GM12878 (cell line): ENCODE measurements at regions not wholly inside any gene's neighbourhood (a gene's known extent, or its start where the extent isn't known, plus 50 kb on each side); places are given as distances from the start of the nearest gene placed in this dataset.

Experiments
- ATAC-seq: fragments of 200-7000 bp; cut with Tn5 transposase; 3 replicates; pipeline ENCODE4 v1.9.1; 2020; ENCODE audit warnings: mild to moderate bottlenecking, moderate library complexity
- BruUV-seq: library from RNA; stranded (reverse); fragments of 400-500 nt; replicated peaks from 2 replicates; lab custom pipeline; 2021; lab: Mats Ljungman, UMichigan
- CTCF ChIA-PET: fragments of 300-600 bp; sonication (Branson Sonifier 250); formaldehyde crosslinking; extraction: SDS; loops from one replicate; lab custom pipeline; 2021; ENCODE audit warnings: inconsistent platforms; lab: Yijun Ruan, JAX
- POLR2A ChIA-PET: fragments of 350-600 bp; formaldehyde crosslinking; extraction: SDS; loops from one replicate; lab custom pipeline; 2021; ENCODE audit warnings: inconsistent platforms; lab: Charles Lee
- RAD21 ChIA-PET: fragments of 300-600 bp; sonication (Branson Sonifier 250); formaldehyde crosslinking; loops from one replicate; lab custom pipeline; 2023; ENCODE audit warnings: antibody characterized with exemption; ENCODE audit not compliant: unreplicated experiment; lab: Charles Lee
- SMC1A ChIA-PET: fragments of 300-600 bp; sonication (Branson Sonifier 250); formaldehyde crosslinking; loops from one replicate; lab custom pipeline; 2023; ENCODE audit not compliant: unreplicated experiment, uncharacterized antibody; lab: Charles Lee
- DNase-seq: peaks from one replicate; pipeline ENCODE4 v3.0.0-alpha.2; 2011; ENCODE audit warnings: low read depth, low spot score
- FAIRE-seq: peaks from 3 replicates; lab custom pipeline; 2011; peaks lifted over from hg19 to GRCh38; lab: Jason Lieb, UNC
- H2AFZ ChIP-seq: 2 replicates; pipeline ENCODE4 v1.6.0; 2011; ENCODE audit warnings: low read depth, low read length, control low read depth; ENCODE audit not compliant: control insufficient read depth
- H3K27ac ChIP-seq: 2 replicates; pipeline ENCODE4 v1.5.1; 2011; ENCODE audit warnings: control low read depth; ENCODE audit not compliant: control insufficient read depth, insufficient read depth
- H3K27me3 ChIP-seq, 2 experiments: replicated peaks in 1 of 2; 2 replicates each; pipeline versions ENCODE4 v1.6.0 to v1.6.1; 2011; ENCODE audit warnings: low read length in 1 of 2; ENCODE audit not compliant: control insufficient read depth in 2 of 2, insufficient read depth in 2 of 2
- H3K36me3 ChIP-seq, 2 experiments: 2 replicates each; pipeline ENCODE4 v1.5.1; 2011; ENCODE audit warnings: low read length in 1 of 2; ENCODE audit not compliant: control insufficient read depth in 2 of 2, insufficient read depth in 2 of 2
- H3K4me1 ChIP-seq: 2 replicates; pipeline ENCODE4 v1.6.1; 2011; ENCODE audit warnings: mild to moderate bottlenecking, low read length, moderate library complexity, mixed read lengths; ENCODE audit not compliant: control insufficient read depth, insufficient read depth
- H3K4me2 ChIP-seq: 2 replicates; pipeline ENCODE4 v1.6.0; 2011; ENCODE audit warnings: control low read depth; ENCODE audit not compliant: control insufficient read depth, insufficient read depth
- H3K4me3 ChIP-seq: fragments of 200-600 bp; sonication (generic); 2 replicates; pipeline ENCODE4 v1.5.1; 2016
- H3K79me2 ChIP-seq: 2 replicates; pipeline ENCODE4 v1.6.0; 2011; ENCODE audit warnings: low read length; ENCODE audit not compliant: control insufficient read depth, insufficient read depth
- H3K9ac ChIP-seq: 2 replicates; pipeline ENCODE4 v1.8.0; 2011; ENCODE audit warnings: low read length, control low read depth, mixed read lengths; ENCODE audit not compliant: control insufficient read depth, insufficient read depth
- H3K9me3 ChIP-seq: replicated peaks from 3 replicates; pipeline ENCODE4 v1.5.1; 2011; ENCODE audit warnings: mild to moderate bottlenecking, low read length; ENCODE audit not compliant: control insufficient read depth, insufficient read depth
- H4K20me1 ChIP-seq: 2 replicates; pipeline ENCODE4 v1.6.0; 2011; ENCODE audit not compliant: control insufficient read depth, insufficient read depth
- ATF7 ChIP-seq: fragments of 450-650 bp; IDR thresholded peaks from 2 replicates; pipeline ENCODE4 v1.6.1; 2016; ENCODE audit warnings: low read depth, mild to moderate bottlenecking
- BCL11A ChIP-seq: IDR thresholded peaks from 2 replicates; pipeline ENCODE4 v1.6.1; 2011; ENCODE audit warnings: low read depth, low read length
- GABPA ChIP-seq: IDR thresholded peaks from 2 replicates; pipeline ENCODE4 v1.6.1; 2014; ENCODE audit warnings: antibody characterized with exemption, low read depth, mild to moderate bottlenecking, inconsistent platforms
- MTA3 ChIP-seq: IDR thresholded peaks from 2 replicates; pipeline ENCODE4 v1.6.1; 2012; ENCODE audit warnings: low read length, inconsistent platforms, borderline replicate concordance
- MYB ChIP-seq: fragments of 150-350 bp; IDR thresholded peaks from 2 replicates; pipeline ENCODE4 v1.6.1; 2014; ENCODE audit warnings: mild to moderate bottlenecking, low read depth, low read length, borderline replicate concordance
- NKRF ChIP-seq: fragments of 450-650 bp; conservative IDR thresholded peaks from 2 replicates; pipeline ENCODE4 v1.6.1; 2017; ENCODE audit warnings: mild to moderate bottlenecking, moderate library complexity
- POLR2AphosphoS5 ChIP-seq: IDR thresholded peaks from 2 replicates; pipeline ENCODE4 v1.6.1; 2011; ENCODE audit warnings: mild to moderate bottlenecking, low read length, inconsistent platforms
- POU2F2 ChIP-seq: IDR thresholded peaks from 3 replicates; pipeline ENCODE4 v1.6.1; 2011; ENCODE audit warnings: low read depth, mild to moderate bottlenecking, low read length, borderline replicate concordance
- RBBP5 ChIP-seq: fragments of 200-600 bp; sonication (generic); conservative IDR thresholded peaks from 2 replicates; pipeline ENCODE4 v1.6.1; 2016
- SMAD1 ChIP-seq: fragments of 450-650 bp; IDR thresholded peaks from 2 replicates; pipeline ENCODE4 v1.6.1; 2018; ENCODE audit warnings: mild to moderate bottlenecking, low read depth; ENCODE audit not compliant: partially characterized antibody
- SMARCA5 ChIP-seq: fragments of 450-650 bp; IDR thresholded peaks from 2 replicates; pipeline ENCODE4 v1.6.1; 2017; ENCODE audit warnings: mild to moderate bottlenecking
- SMC3 ChIP-seq: IDR thresholded peaks from 2 replicates; pipeline ENCODE4 v1.6.1; 2011; ENCODE audit warnings: low read length, improper control_type of control experiment, borderline replicate concordance
- SREBF1 ChIP-seq: IDR thresholded peaks from 2 replicates; pipeline ENCODE4 v1.6.1; 2012; ENCODE audit warnings: mild to moderate bottlenecking, low read length
- SRF ChIP-seq, 2 experiments: IDR thresholded peaks; 2 replicates each; pipeline ENCODE4 v1.6.1; 2011; ENCODE audit warnings: low read depth in 2 of 2, low read length in 2 of 2, mild to moderate bottlenecking in 1 of 2, moderate library complexity in 1 of 2
- STAT1 ChIP-seq: fragments of 450-650 bp; conservative IDR thresholded peaks from 2 replicates; pipeline ENCODE4 v1.6.1; 2014; ENCODE audit warnings: antibody characterized with exemption, mild to moderate bottlenecking
- TBL1XR1 ChIP-seq: IDR thresholded peaks from 2 replicates; pipeline ENCODE4 v1.6.1; 2012; ENCODE audit warnings: low read depth, low read length, improper control_type of control experiment
- WRNIP1 ChIP-seq: IDR thresholded peaks from 2 replicates; pipeline ENCODE4 v1.6.1; 2011; ENCODE audit warnings: low read depth, low read length, improper control_type of control experiment, borderline replicate concordance
- ZSCAN29 ChIP-seq: fragments of 450-650 bp; IDR thresholded peaks from 2 replicates; pipeline ENCODE4 v1.6.1; 2017; ENCODE audit warnings: mild to moderate bottlenecking, moderate library complexity
- whole genome bisulfite sequencing: methylation state at CpG from one replicate; pipeline ENCODE4 v1.1.6; 2016; ENCODE audit warnings: low lambda C conversion rate; ENCODE audit not compliant: insufficient replicate concordance, insufficient coverage; ENCODE audit errors: missing lambda C conversion rate; 5-methylcytosine and 5-hydroxymethylcytosine counted together
- in situ Hi-C: fragments of 300-500 bp; cut with MboI; formaldehyde crosslinking; loops from 9 replicates; pipeline ENCODE4 v1.14.3; 2018; ENCODE audit warnings: mixed read lengths
- intact Hi-C: fragments of 100-400 bp; cut with micrococcal nuclease; formaldehyde crosslinking; loops from one replicate; pipeline ENCODE4 v1.14.2; 2022; ENCODE audit not compliant: unreplicated experiment
- TF ChIP-seq, protein P1 (sequence below): fragments of 450-650 bp; IDR thresholded peaks from 2 replicates; pipeline ENCODE4 v1.6.1; 2017; ENCODE audit warnings: antibody characterized with exemption, mild to moderate bottlenecking, moderate library complexity
- TF ChIP-seq, protein P2 (sequence below): fragments of 450-650 bp; formaldehyde crosslinking; IDR thresholded peaks from 2 replicates; pipeline ENCODE4 v1.4.0; 2022; ENCODE audit warnings: mild to moderate bottlenecking, moderate library complexity

- H2AFZ ChIP-seq, result no peak overlapping the region
- intact Hi-C loops, result no loop called here
- no peaks in the 10 kb centered on the region for H3K27me3 ChIP-seq
- ATAC-seq (no peak), FAIRE-seq (no peak), DNase-seq (no peak)
- ChIA-PET CTCF (no interaction called here), SMC1A (no interaction called here), RAD21 (no interaction called here), POLR2A (no interaction called here)
- H3K9ac ChIP-seq, result no peak overlapping the region
- WGBS, result 2% methylated on average over 5 of the region's 5 CpGs
- H3K27ac ChIP-seq, result no peak overlapping the region
- no TSS peak for BruUV-seq
- H3K4me3 ChIP-seq, result no peak overlapping the region
- no peaks in the 10 kb centered on the region for H3K9me3 ChIP-seq
- H3K36me3 ChIP-seq, result no peaks in the 10 kb centered on the region
- no peaks in the 10 kb centered on the region for H4K20me1 ChIP-seq
- no peak overlapping the region for H3K4me2 ChIP-seq
- H3K4me1 ChIP-seq, result no peaks in the 10 kb centered on the region
- H3K79me2 ChIP-seq, result no peaks in the 10 kb centered on the region
- in situ Hi-C loops, result no loop called here
- TF ChIP-seq POLR2AphosphoS5, result no peak
- TF ChIP-seq ZSCAN29, result no peak
- TF ChIP-seq, protein P1, sequence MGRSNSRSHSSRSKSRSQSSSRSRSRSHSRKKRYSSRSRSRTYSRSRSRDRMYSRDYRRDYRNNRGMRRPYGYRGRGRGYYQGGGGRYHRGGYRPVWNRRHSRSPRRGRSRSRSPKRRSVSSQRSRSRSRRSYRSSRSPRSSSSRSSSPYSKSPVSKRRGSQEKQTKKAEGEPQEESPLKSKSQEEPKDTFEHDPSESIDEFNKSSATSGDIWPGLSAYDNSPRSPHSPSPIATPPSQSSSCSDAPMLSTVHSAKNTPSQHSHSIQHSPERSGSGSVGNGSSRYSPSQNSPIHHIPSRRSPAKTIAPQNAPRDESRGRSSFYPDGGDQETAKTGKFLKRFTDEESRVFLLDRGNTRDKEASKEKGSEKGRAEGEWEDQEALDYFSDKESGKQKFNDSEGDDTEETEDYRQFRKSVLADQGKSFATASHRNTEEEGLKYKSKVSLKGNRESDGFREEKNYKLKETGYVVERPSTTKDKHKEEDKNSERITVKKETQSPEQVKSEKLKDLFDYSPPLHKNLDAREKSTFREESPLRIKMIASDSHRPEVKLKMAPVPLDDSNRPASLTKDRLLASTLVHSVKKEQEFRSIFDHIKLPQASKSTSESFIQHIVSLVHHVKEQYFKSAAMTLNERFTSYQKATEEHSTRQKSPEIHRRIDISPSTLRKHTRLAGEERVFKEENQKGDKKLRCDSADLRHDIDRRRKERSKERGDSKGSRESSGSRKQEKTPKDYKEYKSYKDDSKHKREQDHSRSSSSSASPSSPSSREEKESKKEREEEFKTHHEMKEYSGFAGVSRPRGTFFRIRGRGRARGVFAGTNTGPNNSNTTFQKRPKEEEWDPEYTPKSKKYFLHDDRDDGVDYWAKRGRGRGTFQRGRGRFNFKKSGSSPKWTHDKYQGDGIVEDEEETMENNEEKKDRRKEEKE, result no peak
- no peak for TF ChIP-seq POU2F2
- TF ChIP-seq WRNIP1, result no peak
- TF ChIP-seq MTA3, result no peak
- no peak for TF ChIP-seq MYB
- no peak for TF ChIP-seq GABPA
- TF ChIP-seq NKRF, result no peak
- TF ChIP-seq SREBF1, result no peak
- TF ChIP-seq TBL1XR1, result no peak
- no peak for TF ChIP-seq SRF (IDR thresholded peaks at IDR 0.05; ENCODE audit: low read depth in 2 of 2, low read length in 2 of 2)
- no peak for TF ChIP-seq RBBP5
- no peak for TF ChIP-seq STAT1
- no peak for TF ChIP-seq BCL11A
- TF ChIP-seq, protein P2, sequence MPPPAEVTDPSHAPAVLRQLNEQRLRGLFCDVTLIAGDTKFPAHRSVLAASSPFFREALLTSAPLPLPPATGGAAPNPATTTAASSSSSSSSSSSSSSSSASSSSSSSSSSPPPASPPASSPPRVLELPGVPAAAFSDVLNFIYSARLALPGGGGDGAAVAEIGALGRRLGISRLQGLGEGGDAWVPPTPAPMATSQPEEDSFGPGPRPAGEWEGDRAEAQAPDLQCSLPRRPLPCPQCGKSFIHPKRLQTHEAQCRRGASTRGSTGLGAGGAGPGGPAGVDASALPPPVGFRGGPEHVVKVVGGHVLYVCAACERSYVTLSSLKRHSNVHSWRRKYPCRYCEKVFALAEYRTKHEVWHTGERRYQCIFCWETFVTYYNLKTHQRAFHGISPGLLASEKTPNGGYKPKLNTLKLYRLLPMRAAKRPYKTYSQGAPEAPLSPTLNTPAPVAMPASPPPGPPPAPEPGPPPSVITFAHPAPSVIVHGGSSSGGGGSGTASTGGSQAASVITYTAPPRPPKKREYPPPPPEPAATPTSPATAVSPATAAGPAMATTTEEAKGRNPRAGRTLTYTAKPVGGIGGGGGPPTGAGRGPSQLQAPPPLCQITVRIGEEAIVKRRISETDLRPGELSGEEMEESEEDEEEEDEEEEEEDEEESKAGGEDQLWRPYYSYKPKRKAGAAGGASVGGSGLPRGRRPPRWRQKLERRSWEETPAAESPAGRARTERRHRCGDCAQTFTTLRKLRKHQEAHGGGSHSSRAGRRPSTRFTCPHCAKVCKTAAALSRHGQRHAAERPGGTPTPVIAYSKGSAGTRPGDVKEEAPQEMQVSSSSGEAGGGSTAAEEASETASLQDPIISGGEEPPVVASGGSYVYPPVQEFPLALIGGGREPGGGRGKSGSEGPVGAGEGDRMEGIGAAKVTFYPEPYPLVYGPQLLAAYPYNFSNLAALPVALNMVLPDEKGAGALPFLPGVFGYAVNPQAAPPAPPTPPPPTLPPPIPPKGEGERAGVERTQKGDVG (CRISPR knock-in tag), result no peak
- no peak for TF ChIP-seq SMC3
- no peak for TF ChIP-seq SMAD1
- TF ChIP-seq ATF7, result no peak
- no peak for TF ChIP-seq SMARCA5
Measured at GRCh38 chr10:130404476-130405055, 268.4 kb downstream of the GLRX3 start.
